ENCODE measurements at regions not wholly inside any gene's neighbourhood (a gene's known extent, or its start where the extent isn't known, plus 50 kb on each side); places are given as distances from the start of the nearest gene placed in this dataset.
"Not testable (repeated sequence)": the region's sequence is repeated elsewhere in the genome, so short reads cannot be mapped to it uniquely, and the experiment has no call there.

GRCh38 chr6:102911571-102911970 is 1518.1 kb downstream of the GRIK2 start:
- no peak for DNase-seq (ENCODE audit: low read depth in 2 of 2)

- not testable (repeated sequence) for DNase-seq (ENCODE audit: low read depth in 2 of 2)
Measured at GRCh38 chr6:102910701-102911139, 1517.2 kb downstream of the GRIK2 start.

DNA sequence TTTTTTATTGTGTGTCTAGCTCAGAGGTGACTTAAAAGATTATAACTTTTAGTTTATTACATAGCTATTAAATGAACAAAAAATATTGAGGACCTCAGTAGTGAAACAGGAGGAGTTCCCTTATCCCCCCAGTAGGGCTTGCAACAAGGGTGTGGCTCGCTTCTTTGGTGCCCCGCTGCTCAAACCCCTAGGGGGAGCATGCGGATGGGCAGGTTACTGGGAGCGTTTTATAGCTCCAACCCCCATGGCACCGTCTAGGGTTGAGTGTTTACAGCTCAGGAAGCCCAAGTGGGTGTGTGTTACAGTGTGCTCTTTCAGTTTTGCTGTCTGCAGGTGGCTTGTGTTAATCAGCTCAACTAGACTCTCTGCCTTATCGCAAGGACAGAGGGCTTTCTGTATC is 1513.7 kb downstream of the GRIK2 start:
- no peak for DNase-seq (ENCODE audit: low read depth in 2 of 2)

DNA sequence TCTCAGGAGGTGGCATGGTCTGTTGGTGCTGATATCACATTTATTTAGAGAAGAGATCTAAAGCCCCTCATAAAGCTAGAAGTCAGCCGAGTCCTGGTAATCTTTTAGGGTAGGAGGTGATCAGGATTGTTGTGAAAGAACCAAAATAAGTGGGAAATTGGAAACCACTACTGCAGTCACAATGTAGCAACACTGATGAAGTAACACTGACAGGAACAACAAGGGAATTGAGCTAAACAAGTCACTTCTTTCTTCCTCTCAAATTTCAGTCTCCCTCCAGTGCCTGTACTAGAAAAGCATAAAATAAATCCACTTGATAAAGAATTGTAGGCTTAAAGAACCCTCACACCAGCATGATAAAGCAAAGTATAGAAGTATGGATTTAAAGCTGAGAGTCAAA is 1509.0 kb downstream of the GRIK2 start:
- no peak for DNase-seq (ENCODE audit: low read depth in 2 of 2)

DNA sequence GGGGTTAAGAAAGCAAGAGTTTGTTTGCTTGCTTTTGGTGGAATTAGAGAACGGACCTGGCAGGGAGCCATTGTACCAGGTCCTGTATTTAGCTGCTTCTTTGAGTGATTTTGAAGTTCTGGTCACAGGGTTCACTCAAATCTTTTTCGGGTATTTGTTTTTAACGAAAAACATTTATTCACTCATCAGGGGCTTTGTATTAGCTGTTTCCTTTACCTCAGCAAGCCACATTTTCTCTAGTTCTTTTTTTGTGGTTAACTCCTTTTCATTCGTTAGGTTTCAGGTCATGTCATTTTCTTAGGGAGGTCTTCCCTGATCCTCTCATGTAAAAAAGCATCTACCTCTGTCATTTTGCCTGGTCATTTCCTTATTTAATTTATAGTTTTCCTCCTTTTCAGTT is 1502.2 kb downstream of the GRIK2 start:
- DNase-seq (ENCODE audit: low read depth in 2 of 2): no peak

DNA sequence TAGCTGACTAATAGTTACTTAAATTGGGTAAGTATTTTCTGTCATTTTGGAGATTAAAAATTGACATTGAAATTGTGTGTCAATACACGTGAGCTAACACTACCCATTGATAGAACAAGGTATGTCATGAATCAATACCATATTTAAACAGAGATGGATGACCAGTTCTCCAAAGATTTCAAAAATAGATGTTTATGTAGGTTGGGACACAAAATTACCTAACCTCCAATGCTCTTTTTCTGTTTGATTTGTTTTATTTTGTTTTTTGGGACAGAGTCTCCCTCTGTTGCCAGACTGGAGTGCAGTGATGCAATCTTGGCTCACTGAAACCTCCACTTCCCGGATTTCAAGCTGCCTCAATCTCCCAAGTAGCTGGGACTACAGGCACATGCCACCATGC is 1491.7 kb downstream of the GRIK2 start:
- DNase-seq (ENCODE audit: low read depth in 2 of 2): no peak

DNA sequence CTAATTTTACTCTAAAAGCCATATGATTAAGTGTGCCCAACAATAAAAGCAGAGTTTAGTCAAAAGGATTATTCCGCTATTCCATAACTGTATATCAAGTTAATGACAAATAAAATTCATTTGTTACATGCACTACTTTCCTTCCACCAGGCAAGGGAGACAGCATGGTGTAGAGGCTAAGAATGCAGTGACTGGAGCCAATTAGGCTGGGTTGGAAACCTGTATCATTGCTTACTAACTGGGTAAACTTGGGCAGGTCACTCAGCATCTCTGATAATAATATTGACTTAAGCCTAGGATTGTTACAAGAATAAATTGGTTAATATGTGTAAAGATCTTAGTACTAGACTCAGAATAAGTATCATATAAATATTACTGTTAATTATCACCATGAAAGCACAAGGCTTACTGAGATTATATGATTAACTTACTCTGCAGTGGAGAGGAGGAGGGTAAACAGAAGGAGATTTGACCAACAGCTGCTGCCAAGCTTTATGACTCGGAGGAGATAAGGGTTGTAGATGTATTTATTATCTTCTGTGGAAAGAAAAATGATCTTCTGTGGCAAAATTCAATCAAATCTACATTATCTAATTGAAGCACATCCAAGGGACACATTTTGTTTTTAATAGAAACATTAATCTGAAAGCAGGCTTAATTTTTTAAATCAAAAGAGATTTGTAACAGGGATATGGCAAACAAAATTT is 1459.9 kb downstream of the GRIK2 start:
- DNase-seq (ENCODE audit: low read depth in 2 of 2): no peak

DNA sequence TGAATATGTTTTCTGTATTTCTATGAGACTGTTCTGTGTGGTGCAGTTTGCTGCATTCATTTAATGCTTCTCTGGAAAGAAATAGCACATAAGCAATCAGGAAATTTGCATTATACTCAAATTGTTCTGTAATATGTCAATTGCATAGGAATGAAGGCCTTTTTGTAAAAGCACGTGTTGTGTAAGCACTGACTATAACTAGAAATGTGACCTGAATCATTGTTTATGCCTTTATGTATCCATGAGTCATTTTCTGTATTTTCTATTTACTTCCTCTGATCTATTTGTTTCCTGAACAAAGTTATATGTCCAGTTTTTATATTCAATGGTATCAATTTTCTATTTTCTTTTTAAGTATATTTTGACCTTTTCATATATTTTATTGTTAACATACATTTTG is 1455.3 kb downstream of the GRIK2 start:
- DNase-seq (ENCODE audit: low read depth in 2 of 2): no peak

GRCh38 chr6:102848210-102848609 is 1454.7 kb downstream of the GRIK2 start:
- no peak for DNase-seq (ENCODE audit: low read depth in 2 of 2)

DNA sequence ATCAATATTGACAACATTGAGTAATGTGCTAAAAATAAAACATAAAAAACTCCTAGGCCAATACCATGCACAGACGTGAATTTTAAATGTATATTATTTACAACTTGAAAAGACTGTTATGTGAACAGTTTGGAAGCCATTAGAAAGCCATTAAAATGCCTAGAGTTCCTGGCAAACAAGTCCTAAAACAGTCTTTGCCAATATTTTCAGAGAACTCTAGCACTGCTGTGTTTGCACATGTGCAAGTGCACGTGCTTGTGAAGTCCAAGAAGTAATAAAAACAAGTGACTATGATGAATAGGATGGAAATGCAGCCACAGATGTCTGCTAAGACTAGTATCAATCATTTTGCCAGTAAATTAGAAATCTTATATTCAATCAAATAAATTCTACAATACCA is 1447.6 kb downstream of the GRIK2 start:
- no peak for DNase-seq (ENCODE audit: low read depth in 2 of 2)

GRCh38 chr6:102832021-102832420 is 1438.5 kb downstream of the GRIK2 start:
- DNase-seq (ENCODE audit: low read depth in 2 of 2): no peak

- no peak for DNase-seq (ENCODE audit: low read depth in 2 of 2)
Measured at GRCh38 chr6:102820098-102820497, 1426.6 kb downstream of the GRIK2 start.

- no peak for DNase-seq (ENCODE audit: low read depth in 2 of 2)
Measured at GRCh38 chr6:102815207-102815606, 1421.7 kb downstream of the GRIK2 start.

- DNase-seq (ENCODE audit: low read depth in 2 of 2): no peak
Measured at GRCh38 chr6:102813489-102814275, 1420.2 kb downstream of the GRIK2 start.

- no peak for DNase-seq (ENCODE audit: low read depth in 2 of 2)
Measured at GRCh38 chr6:102812242-102812641, 1418.7 kb downstream of the GRIK2 start.

DNA sequence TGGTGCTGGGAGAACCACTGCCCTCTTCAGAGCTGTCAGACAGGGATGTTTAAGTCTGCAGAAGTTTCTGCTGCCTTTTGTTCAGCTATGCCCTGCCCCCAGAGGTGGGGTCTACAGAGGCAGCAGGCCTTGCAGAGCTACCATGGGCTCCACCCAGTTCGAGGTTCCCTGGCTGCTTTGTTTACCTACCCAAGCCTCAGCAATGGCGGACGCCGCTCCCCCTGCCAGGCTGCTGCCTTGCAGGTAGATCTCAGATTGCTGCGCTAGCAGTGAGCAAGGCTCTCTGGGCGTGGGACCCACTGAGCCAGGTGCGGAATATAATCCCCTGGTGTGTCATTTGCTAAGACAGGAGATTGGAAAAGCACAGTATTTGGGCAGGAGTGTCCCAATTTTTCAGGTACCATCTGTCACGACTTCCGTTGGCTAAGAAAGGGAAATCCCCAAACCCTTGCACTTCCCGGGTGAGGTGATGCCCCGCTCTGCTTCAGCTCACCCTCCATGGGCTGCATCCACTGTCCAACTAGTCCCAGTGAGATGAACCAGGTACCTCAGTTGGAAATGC is 1415.5 kb downstream of the GRIK2 start:
- not testable (repeated sequence) for DNase-seq (ENCODE audit: low read depth in 2 of 2)

DNA sequence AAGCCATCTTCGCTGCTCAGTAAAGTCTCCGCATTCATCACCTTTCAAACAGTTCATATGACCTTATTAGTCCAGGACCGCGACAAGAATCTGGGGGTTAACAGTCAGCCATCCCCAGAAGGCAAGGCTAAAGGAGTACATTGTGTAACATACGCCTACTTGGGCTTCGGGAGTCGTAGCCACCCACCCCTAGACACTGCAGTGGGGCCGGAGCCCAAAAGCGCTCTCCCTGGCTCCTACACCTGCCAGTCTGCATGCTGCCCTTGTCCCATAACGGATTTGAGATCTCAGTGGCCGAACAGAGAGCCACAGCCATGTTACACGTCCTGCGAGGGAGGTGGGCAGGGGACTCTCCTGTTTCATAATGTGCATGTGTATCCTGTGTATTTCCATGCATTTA is 1405.5 kb downstream of the GRIK2 start:
- no peak for DNase-seq (ENCODE audit: low read depth in 2 of 2)

DNA sequence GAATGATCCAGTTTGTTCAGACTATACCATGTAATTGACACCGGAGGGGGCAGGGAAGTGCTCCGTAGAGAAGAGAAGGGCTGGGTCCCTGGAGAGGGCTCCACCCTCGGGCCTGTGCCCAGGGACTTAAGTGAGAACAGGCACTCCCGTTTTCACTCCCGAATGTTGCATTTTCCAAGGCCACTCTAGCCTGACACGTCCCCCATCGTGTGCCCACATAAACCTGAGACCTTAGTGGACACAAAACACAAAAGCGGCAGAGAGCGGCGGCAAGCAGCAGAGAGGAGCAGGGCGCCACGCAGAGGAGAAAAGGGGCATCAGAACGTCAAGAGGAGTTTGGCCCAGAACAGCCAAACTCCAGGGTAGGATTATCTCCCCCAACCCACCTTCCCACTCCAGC is 1405.1 kb downstream of the GRIK2 start:
- DNase-seq (ENCODE audit: low read depth in 2 of 2): no peak

DNA sequence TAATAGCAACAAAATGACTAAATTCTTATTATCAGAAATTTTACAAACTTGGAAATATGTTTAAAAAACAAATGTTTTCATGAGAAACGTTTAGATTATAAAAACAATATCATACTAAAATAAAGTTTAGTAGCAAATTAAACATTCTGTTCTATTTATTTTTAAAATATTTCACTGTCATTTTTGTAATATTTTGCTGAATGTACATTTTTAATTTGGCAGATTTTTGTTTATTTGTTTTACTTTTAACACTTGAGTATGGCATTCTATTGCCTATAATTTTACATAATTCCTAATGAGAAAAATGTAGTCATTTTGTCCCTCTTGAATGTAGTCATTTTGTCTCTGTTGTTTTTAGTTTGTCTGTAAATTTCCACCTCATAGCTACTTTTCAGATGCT is 1400.2 kb downstream of the GRIK2 start:
- DNase-seq (ENCODE audit: low read depth in 2 of 2): no peak

- no peak for DNase-seq (ENCODE audit: low read depth in 2 of 2)
Measured at GRCh38 chr6:102774326-102774725, 1380.8 kb downstream of the GRIK2 start.

GRCh38 chr6:102773636-102774035 is 1380.1 kb downstream of the GRIK2 start:
- DNase-seq (ENCODE audit: low read depth in 2 of 2): no peak

DNA sequence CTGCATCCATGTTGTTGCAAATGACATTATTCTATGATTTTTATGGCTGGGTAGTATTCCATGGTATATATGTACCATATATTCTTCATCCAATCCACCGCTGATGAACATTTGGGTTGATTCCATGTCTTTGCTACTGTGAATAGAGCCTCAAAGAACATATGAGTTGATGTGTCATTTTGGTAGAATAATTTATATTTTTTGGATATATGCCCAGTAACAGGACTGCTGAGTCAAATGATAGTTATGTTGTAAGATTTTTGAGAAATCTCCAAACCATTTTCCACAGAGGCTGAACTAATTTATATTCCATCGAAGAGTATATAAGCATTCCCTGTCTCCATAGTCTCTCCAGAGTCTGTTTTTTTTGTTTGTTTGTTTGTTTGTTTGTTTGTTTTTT is 1373.5 kb downstream of the GRIK2 start:
- DNase-seq (ENCODE audit: low read depth in 2 of 2): no peak

GRCh38 chr6:102764317-102764716 is 1370.8 kb downstream of the GRIK2 start:
- no peak for DNase-seq (ENCODE audit: low read depth in 2 of 2)
